HEK293T (cell line): ENCODE measurements at regions not wholly inside any gene's neighbourhood (a gene's known extent, or its start where the extent isn't known, plus 50 kb on each side); places are given as distances from the start of the nearest gene placed in this dataset.

Experiments used
- CTCF ChIA-PET: fragments of 350-600 bp; formaldehyde crosslinking; extraction: SDS; loops from one replicate; lab custom pipeline; 2021; ENCODE audit warnings: antibody characterized with exemption, inconsistent platforms; lab: Yijun Ruan, JAX
- POLR2A ChIA-PET: fragments of 350-600 bp; formaldehyde crosslinking; extraction: SDS; loops from one replicate; lab custom pipeline; 2020; ENCODE audit warnings: antibody characterized with exemption, inconsistent platforms; lab: Yijun Ruan, JAX
- DNase-seq: peaks from one replicate; pipeline ENCODE4 v3.0.0; 2012; ENCODE audit warnings: mixed read lengths; ENCODE audit errors: extremely low spot score
- ARNT ChIP-seq: fragments of 450-650 bp; IDR thresholded peaks from 2 replicates; pipeline ENCODE4 v1.6.1; 2017; ENCODE audit warnings: mild to moderate bottlenecking
- BHLHE40 ChIP-seq: fragments of 450-650 bp; IDR thresholded peaks from 2 replicates; pipeline ENCODE4 v1.6.1; 2016; ENCODE audit warnings: mild to moderate bottlenecking, moderate library complexity, borderline replicate concordance
- CTBP1 ChIP-seq: fragments of 450-650 bp; IDR thresholded peaks from 2 replicates; pipeline ENCODE4 v1.6.1; 2016; ENCODE audit warnings: borderline replicate concordance
- ELF4 ChIP-seq: fragments of 450-650 bp; IDR thresholded peaks from 2 replicates; pipeline ENCODE4 v1.6.1; 2017; ENCODE audit warnings: antibody characterized with exemption
- FOXA1 ChIP-seq: fragments of 450-650 bp; IDR thresholded peaks from 2 replicates; pipeline ENCODE4 v1.6.1; 2016; ENCODE audit warnings: mild to moderate bottlenecking
- FOXK2 ChIP-seq: fragments of 450-650 bp; IDR thresholded peaks from 2 replicates; pipeline ENCODE4 v1.6.1; 2016; ENCODE audit warnings: mild to moderate bottlenecking
- FOXM1 ChIP-seq: fragments of 450-650 bp; IDR thresholded peaks from 2 replicates; pipeline ENCODE4 v1.6.1; 2017; ENCODE audit warnings: mild to moderate bottlenecking, borderline replicate concordance
- HDGF ChIP-seq: fragments of 450-650 bp; IDR thresholded peaks from 2 replicates; pipeline ENCODE4 v1.6.1; 2017; ENCODE audit warnings: antibody characterized with exemption, borderline replicate concordance
- L3MBTL2 ChIP-seq: fragments of 450-650 bp; conservative IDR thresholded peaks from 2 replicates; pipeline ENCODE4 v1.6.1; 2016; ENCODE audit warnings: mild to moderate bottlenecking
- LEF1 ChIP-seq: fragments of 450-650 bp; IDR thresholded peaks from 2 replicates; pipeline ENCODE4 v1.6.1; 2017; ENCODE audit warnings: mild to moderate bottlenecking, borderline replicate concordance
- NFRKB ChIP-seq: fragments of 450-650 bp; IDR thresholded peaks from 2 replicates; pipeline ENCODE4 v1.6.1; 2016; ENCODE audit warnings: mild to moderate bottlenecking, moderate library complexity
- SP1 ChIP-seq: fragments of 450-650 bp; IDR thresholded peaks from 2 replicates; pipeline ENCODE4 v1.6.1; 2017
- SUZ12 ChIP-seq: fragments of 450-650 bp; IDR thresholded peaks from 2 replicates; pipeline ENCODE4 v1.6.1; 2016; ENCODE audit warnings: mild to moderate bottlenecking
- TARDBP ChIP-seq: fragments of 450-650 bp; IDR thresholded peaks from 2 replicates; pipeline ENCODE4 v1.6.1; 2016
- ZNF384 ChIP-seq: fragments of 450-650 bp; IDR thresholded peaks from 2 replicates; pipeline ENCODE4 v1.6.1; 2016
- TF ChIP-seq, protein P1 (sequence below): fragments of 450-650 bp; IDR thresholded peaks from 2 replicates; pipeline ENCODE4 v1.6.1; 2016

GRCh38 chr14:101374373-101375338, 186.6 kb upstream of the DIO3 start:
- TF ChIP-seq FOXM1 (no peak), TARDBP (no peak), FOXA1 (no peak), L3MBTL2 (no peak), HDGF (no peak), NFRKB (no peak), ELF4 (no peak), ARNT (no peak), SP1 (no peak)
- ChIA-PET POLR2A (no interaction called here), CTCF (no interaction called here)
- DNase-seq: no peak

DNA sequence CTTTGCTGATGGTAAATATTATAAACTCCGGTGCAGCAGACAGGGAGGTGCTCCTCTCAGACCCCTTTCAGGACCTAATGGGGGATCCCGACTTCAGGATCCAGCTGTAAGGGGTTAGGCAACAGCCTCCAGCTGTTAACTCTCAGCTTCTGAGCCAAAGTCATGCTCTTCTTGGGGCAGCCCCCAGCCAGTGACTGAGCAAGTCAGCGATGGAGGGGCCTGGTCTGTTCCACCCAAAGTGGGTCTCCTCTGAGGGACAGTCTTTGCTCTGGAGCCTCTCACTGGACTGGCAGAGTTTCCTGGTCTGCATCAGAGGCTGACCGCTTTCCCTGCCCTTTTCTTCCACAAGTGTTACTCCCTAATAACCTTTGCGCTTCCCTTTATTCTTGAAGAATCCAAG, 184.2 kb upstream of the DIO3 start:
- ChIA-PET CTCF (no interaction called here), POLR2A (no interaction called here)
- DNase-seq: no peak
- TF ChIP-seq FOXK2 (no peak), SUZ12 (no peak), FOXA1 (no peak), SP1 (no peak), NFRKB (no peak), FOXM1 (no peak), TARDBP (no peak), LEF1 (no peak), ARNT (no peak), L3MBTL2 (no peak), CTBP1 (no peak), BHLHE40 (no peak), HDGF (no peak), ELF4 (no peak), ZNF384 (no peak)
- TF ChIP-seq, protein P1, sequence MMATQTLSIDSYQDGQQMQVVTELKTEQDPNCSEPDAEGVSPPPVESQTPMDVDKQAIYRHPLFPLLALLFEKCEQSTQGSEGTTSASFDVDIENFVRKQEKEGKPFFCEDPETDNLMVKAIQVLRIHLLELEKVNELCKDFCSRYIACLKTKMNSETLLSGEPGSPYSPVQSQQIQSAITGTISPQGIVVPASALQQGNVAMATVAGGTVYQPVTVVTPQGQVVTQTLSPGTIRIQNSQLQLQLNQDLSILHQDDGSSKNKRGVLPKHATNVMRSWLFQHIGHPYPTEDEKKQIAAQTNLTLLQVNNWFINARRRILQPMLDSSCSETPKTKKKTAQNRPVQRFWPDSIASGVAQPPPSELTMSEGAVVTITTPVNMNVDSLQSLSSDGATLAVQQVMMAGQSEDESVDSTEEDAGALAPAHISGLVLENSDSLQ: no peak

DNA sequence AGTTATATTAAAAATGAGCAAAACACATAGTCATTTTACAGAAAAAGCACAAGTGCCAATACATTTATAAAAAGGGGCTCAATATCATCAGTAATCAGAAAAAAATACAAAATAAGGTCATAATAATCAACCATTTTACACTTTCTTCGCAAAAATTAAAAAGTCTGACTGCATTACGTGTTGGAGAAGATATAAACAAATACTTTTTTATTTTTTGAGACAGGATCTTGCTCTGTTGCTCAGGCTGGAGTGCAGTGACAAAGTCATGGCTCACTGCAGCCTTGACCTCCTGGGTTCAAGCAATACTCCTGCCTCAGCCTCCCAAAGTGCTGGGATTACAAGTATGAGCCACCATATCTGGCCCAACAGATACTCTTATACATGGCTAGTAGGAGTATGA, 181.5 kb upstream of the DIO3 start:
- TF ChIP-seq SUZ12: no peak
- TF ChIP-seq ARNT: no peak
- TF ChIP-seq NFRKB: no peak
- TF ChIP-seq ZNF384: no peak
- TF ChIP-seq ELF4: no peak
- TF ChIP-seq BHLHE40: no peak
- TF ChIP-seq LEF1: no peak
- TF ChIP-seq FOXK2: no peak
- no peak for TF ChIP-seq L3MBTL2
- TF ChIP-seq SP1: no peak
- no peak for TF ChIP-seq FOXM1
- TF ChIP-seq FOXA1: no peak
- no peak for TF ChIP-seq HDGF
- no peak for TF ChIP-seq CTBP1
- TF ChIP-seq, protein P1: no peak
- no peak for TF ChIP-seq TARDBP
- no peak for DNase-seq
- POLR2A ChIA-PET: no interaction called here
- CTCF ChIA-PET: no interaction called here

DNA sequence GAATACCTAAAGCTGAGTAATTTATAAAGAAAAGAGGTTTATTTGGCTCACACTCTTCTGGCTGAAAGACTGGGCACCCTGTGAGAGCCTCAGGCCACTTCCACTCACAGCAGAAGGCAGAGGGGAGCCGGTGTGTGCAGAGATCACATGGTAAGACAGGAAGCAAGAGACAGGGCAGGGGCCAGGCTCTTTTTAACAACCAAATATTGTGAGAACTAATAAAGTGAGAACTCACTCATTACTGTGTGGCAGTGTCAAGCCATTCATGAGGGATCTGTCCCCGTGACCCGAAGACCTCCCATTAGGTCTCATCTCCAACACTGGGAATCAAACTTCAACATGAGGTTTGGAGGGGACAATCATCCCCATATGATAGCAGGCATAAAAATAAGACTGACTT, 180.8 kb upstream of the DIO3 start:
- ChIA-PET POLR2A (no interaction called here), CTCF (no interaction called here)
- TF ChIP-seq CTBP1 (no peak), HDGF (no peak), BHLHE40 (no peak), ARNT (no peak), TARDBP (no peak), LEF1 (no peak), SUZ12 (no peak), FOXA1 (no peak), FOXK2 (no peak), ELF4 (no peak), SP1 (no peak), FOXM1 (no peak), ZNF384 (no peak), NFRKB (no peak), L3MBTL2 (no peak)
- TF ChIP-seq, protein P1: no peak
- no peak for DNase-seq

- ChIA-PET CTCF (no interaction called here), POLR2A (no interaction called here)
- TF ChIP-seq FOXM1 (no peak), ARNT (no peak), ELF4 (no peak), TARDBP (no peak), HDGF (no peak), L3MBTL2 (no peak), SP1 (no peak), ZNF384 (no peak), NFRKB (no peak), FOXK2 (no peak), SUZ12 (no peak), CTBP1 (no peak)
- TF ChIP-seq, protein P1: no peak
- DNase-seq: no peak
These were observed 180.4 kb upstream of the DIO3 start for GRCh38 chr14:101380940-101381339.
